Colonic mucosa (tissue), 4 donors: ENCODE measurements at regions not wholly inside any gene's neighbourhood (a gene's known extent, or its start where the extent isn't known, plus 50 kb on each side); places are given as distances from the start of the nearest gene placed in this dataset.

Source experiments
- DNase-seq: peaks from one replicate; pipeline ENCODE4 v3.0.0-alpha.2; 2020
- H3K27ac ChIP-seq: fragments of 200-600 bp; one replicate; pipeline ENCODE4 v1.8.0; 2021
- H3K27me3 ChIP-seq: fragments of 200-600 bp; one replicate; pipeline ENCODE4 v1.8.0; 2021
- H3K36me3 ChIP-seq: fragments of 200-600 bp; one replicate; pipeline ENCODE4 v1.8.0; 2021
- H3K4me1 ChIP-seq: fragments of 200-600 bp; one replicate; pipeline ENCODE4 v1.8.0; 2021; ENCODE audit warnings: mild to moderate bottlenecking
- H3K4me3 ChIP-seq: fragments of 200-600 bp; one replicate; pipeline ENCODE4 v1.8.0; 2021
- H3K9ac ChIP-seq, 2 donors: one replicate each; pipeline ENCODE4 v1.7.0; 2013; ENCODE audit warnings: control low read depth in 2 of 2, low read depth in 2 of 2, low read length in 2 of 2
- H3K9me3 ChIP-seq: fragments of 200-600 bp; one replicate; pipeline ENCODE4 v1.8.0; 2021
- CTCF ChIP-seq: fragments of 200-600 bp; IDR thresholded peaks from one replicate; pipeline ENCODE4 v1.8.0; 2022; ENCODE audit warnings: antibody characterized with exemption, mild to moderate bottlenecking
- intact Hi-C: fragments of 100-400 bp; cut with DNase I; formaldehyde crosslinking; loops from one replicate; pipeline ENCODE4 v1.14.1; 2022
- donor health status: healthy.
- donor health status: DM: no; HTN: no; CAD: no.
- donor health status: DM: no; HTN: no; CAD: no.

- Histone ChIP-seq H3K36me3 (no peaks in the 10 kb centered on the region), H3K27ac (no peak overlapping the region), H3K9ac (no peak overlapping the region), H3K4me3 (no peak overlapping the region), H3K27me3 (no peaks in the 10 kb centered on the region), H3K4me1 (no peaks in the 10 kb centered on the region), H3K9me3 (no peaks in the 10 kb centered on the region)
- no peak for DNase-seq
- intact Hi-C loops = no loop called here
- TF ChIP-seq CTCF = no peak
Observed at GRCh38 chr5:96264047-96264446, 169.0 kb downstream of the PCSK1 start.

DNA sequence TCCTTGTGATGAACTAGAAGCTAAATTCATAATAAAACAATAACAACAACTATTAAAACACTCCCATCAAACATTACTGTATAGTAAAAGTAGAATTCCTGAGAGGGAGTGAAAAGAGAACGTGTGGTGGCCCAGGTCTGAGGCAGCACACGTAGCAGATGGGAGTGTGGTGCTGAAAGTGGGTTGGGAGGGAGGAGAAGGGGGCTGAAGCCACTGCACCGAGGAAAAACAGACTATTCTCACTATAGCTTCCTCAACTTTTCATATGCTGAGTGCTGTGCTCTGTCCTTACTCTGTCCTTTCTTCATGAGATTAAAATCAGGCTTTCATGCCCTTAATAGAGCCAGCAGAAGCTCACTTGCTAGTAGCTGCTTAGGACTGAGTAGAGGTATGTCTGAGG, 170.9 kb downstream of the PCSK1 start:
- Histone ChIP-seq H3K4me1 (no peaks in the 10 kb centered on the region), H3K9me3 (no peaks in the 10 kb centered on the region), H3K27ac (no peak overlapping the region), H3K9ac (no peak overlapping the region), H3K4me3 (no peak overlapping the region), H3K27me3 (no peaks in the 10 kb centered on the region), H3K36me3 (no peaks in the 10 kb centered on the region)
- intact Hi-C loops = no loop called here
- no peak for DNase-seq
- TF ChIP-seq CTCF = no peak

- Histone ChIP-seq H3K36me3 (no peaks in the 10 kb centered on the region), H3K4me1 (no peaks in the 10 kb centered on the region), H3K4me3 (no peak overlapping the region), H3K27ac (no peak overlapping the region), H3K9ac (no peak overlapping the region), H3K9me3 (no peaks in the 10 kb centered on the region), H3K27me3 (no peaks in the 10 kb centered on the region)
- intact Hi-C loops = no loop called here
- TF ChIP-seq CTCF = no peak
- DNase-seq = no peak
Observed at GRCh38 chr5:96260009-96260408, 173.0 kb downstream of the PCSK1 start.

DNA sequence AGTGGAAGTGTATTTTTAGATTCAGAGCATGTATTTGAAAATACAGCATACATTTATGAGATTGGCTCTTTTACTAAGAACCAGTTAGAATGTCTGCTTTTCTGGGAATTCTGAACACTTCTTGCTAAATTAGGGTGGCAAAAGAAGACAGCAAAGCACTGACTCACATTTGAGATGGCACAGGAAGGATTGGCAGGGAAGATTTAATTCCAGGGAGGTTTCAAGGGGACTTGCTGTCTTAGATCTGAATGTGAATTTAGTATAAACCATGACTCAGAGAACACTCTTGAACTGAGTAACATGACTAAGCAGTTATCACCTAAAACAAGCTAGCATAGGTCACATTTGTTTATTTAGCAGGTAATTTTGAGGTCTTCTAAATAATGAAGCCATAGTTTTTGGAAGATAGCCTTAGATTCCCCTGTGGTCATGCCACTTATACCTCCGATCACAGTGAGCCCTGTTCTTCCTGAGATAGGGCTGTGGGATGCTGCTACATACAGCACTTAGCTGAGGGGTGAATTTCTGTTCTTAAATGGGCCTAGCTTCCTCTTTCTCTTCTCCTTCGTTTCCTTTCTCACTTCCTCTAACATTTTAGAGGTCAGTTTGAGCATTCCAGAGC, 173.8 kb downstream of the PCSK1 start:
- no peaks in the 10 kb centered on the region for H3K27me3 ChIP-seq
- intact Hi-C loops = no loop called here
- no peaks in the 10 kb centered on the region for H3K4me1 ChIP-seq
- no peak overlapping the region for H3K27ac ChIP-seq
- no peaks in the 10 kb centered on the region for H3K36me3 ChIP-seq
- H3K9ac ChIP-seq = no peak overlapping the region
- no peak for DNase-seq
- no peaks in the 10 kb centered on the region for H3K9me3 ChIP-seq
- H3K4me3 ChIP-seq = no peak overlapping the region
- no peak for TF ChIP-seq CTCF

DNA sequence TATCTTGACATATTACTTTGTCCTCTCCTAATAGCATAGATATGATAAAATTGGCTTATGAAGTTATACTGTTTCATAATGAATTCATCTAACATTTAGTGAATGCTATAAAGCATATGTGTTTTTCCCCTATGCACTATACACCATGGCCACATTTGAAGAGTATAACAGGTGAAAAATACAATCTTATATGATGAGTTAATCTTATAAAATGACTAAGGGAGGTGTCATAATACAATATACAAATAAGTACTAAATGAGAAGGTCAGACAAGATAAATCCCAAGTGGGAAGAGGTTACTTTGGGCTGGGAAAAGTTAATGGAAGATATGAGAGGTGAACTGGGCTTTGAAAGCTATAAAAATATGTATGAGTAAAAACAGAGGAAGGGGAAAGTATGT, 174.4 kb downstream of the PCSK1 start:
- intact Hi-C loops = no loop called here
- Histone ChIP-seq H3K9me3 (no peaks in the 10 kb centered on the region), H3K27me3 (no peaks in the 10 kb centered on the region), H3K27ac (no peak overlapping the region), H3K36me3 (no peaks in the 10 kb centered on the region), H3K9ac (no peak overlapping the region), H3K4me1 (no peaks in the 10 kb centered on the region), H3K4me3 (no peak overlapping the region)
- no peak for TF ChIP-seq CTCF
- DNase-seq = no peak
